ENCODE measurements at regions not wholly inside any gene's neighbourhood (a gene's known extent, or its start where the extent isn't known, plus 50 kb on each side); places are given as distances from the start of the nearest gene placed in this dataset.

DNA sequence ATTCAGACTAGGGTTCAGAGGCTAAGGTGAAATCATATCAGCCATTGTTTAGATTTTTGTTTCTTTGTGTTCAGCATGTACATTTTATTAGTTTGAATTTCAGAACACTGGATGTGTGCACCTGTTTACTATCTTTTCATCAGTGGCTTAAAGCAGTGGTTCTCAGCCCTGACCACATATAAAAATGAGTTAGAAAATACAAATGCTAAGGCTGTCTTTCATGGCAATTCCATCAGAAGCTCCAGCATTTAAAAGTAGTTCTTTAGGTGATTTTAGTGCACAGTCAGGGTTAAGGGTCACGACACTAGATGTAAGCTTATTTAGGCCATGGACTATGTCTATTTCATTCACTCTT lies 213.5 kb downstream of the NECTIN3 start:
- no peak for TF ChIP-seq EZH2phosphoT487 (IDR thresholded peaks at IDR 0.05; ENCODE audit: low read depth)
- TF ChIP-seq, protein P1, sequence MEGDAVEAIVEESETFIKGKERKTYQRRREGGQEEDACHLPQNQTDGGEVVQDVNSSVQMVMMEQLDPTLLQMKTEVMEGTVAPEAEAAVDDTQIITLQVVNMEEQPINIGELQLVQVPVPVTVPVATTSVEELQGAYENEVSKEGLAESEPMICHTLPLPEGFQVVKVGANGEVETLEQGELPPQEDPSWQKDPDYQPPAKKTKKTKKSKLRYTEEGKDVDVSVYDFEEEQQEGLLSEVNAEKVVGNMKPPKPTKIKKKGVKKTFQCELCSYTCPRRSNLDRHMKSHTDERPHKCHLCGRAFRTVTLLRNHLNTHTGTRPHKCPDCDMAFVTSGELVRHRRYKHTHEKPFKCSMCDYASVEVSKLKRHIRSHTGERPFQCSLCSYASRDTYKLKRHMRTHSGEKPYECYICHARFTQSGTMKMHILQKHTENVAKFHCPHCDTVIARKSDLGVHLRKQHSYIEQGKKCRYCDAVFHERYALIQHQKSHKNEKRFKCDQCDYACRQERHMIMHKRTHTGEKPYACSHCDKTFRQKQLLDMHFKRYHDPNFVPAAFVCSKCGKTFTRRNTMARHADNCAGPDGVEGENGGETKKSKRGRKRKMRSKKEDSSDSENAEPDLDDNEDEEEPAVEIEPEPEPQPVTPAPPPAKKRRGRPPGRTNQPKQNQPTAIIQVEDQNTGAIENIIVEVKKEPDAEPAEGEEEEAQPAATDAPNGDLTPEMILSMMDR (IDR thresholded peaks at IDR 0.05; ENCODE audit: low read depth, low read length): no peak

Data from OCI-LY3 (cell line).